ENCODE measurements at regions not wholly inside any gene's neighbourhood (a gene's known extent, or its start where the extent isn't known, plus 50 kb on each side); places are given as distances from the start of the nearest gene placed in this dataset.

GRCh38 chr16:52089476-52089875 is 457.5 kb downstream of the TOX3 start:
- Mint-ChIP-seq H3K4me1 (ENCODE audit: low read depth) (no peaks in the 10 kb centered on the region), H3K9me3 (no peaks in the 10 kb centered on the region), H3K27ac (no peak overlapping the region), H3K27me3 (no peaks in the 10 kb centered on the region), H3K36me3 (ENCODE audit: low read depth) (no peaks in the 10 kb centered on the region), H3K4me3 (no peak overlapping the region)
- intact Hi-C loops (cut with micrococcal nuclease): no loop called here

- no peaks in the 10 kb centered on the region for H3K36me3 Mint-ChIP-seq (ENCODE audit: low read depth)
These were observed 460.0 kb downstream of the TOX3 start for GRCh38 chr16:52086901-52087300.

GRCh38 chr16:52078716-52079655 is 468.0 kb downstream of the TOX3 start:
- Mint-ChIP-seq H3K4me3 (no peak overlapping the region), H3K9me3 (no peaks in the 10 kb centered on the region), H3K36me3 (ENCODE audit: low read depth) (no peaks in the 10 kb centered on the region), H3K27me3 (no peaks in the 10 kb centered on the region), H3K27ac (no peak overlapping the region), H3K4me1 (ENCODE audit: low read depth) (no peaks in the 10 kb centered on the region)
- intact Hi-C loops (cut with micrococcal nuclease): no loop called here

More at GRCh38 chr16:52086901-52087300, 460.0 kb downstream of the TOX3 start:
- Mint-ChIP-seq H3K27ac (no peak overlapping the region), H3K27me3 (no peaks in the 10 kb centered on the region), H3K4me1 (ENCODE audit: low read depth) (no peaks in the 10 kb centered on the region), H3K4me3 (no peak overlapping the region), H3K9me3 (no peaks in the 10 kb centered on the region)
- intact Hi-C loops (cut with micrococcal nuclease): no loop called here

GRCh38 chr16:52077607-52078006 is 469.3 kb downstream of the TOX3 start:
- no peak overlapping the region for H3K27ac Mint-ChIP-seq
- intact Hi-C loops (cut with micrococcal nuclease): no loop called here
- no peaks in the 10 kb centered on the region for H3K4me1 Mint-ChIP-seq (ENCODE audit: low read depth)
- no peaks in the 10 kb centered on the region for H3K27me3 Mint-ChIP-seq
- H3K9me3 Mint-ChIP-seq: no peaks in the 10 kb centered on the region
- no peak overlapping the region for H3K4me3 Mint-ChIP-seq
- H3K36me3 Mint-ChIP-seq (ENCODE audit: low read depth): no peaks in the 10 kb centered on the region

- Mint-ChIP-seq H3K27ac (no peak overlapping the region), H3K4me1 (ENCODE audit: low read depth) (no peaks in the 10 kb centered on the region), H3K36me3 (ENCODE audit: low read depth) (no peaks in the 10 kb centered on the region), H3K9me3 (no peaks in the 10 kb centered on the region), H3K27me3 (no peaks in the 10 kb centered on the region), H3K4me3 (no peak overlapping the region)
- intact Hi-C loops (cut with micrococcal nuclease): no loop called here
These were observed 470.1 kb downstream of the TOX3 start for GRCh38 chr16:52076801-52077201.

GRCh38 chr16:52076332-52076731 is 470.6 kb downstream of the TOX3 start:
- no peaks in the 10 kb centered on the region for H3K9me3 Mint-ChIP-seq
- H3K27ac Mint-ChIP-seq: no peak overlapping the region
- no peaks in the 10 kb centered on the region for H3K36me3 Mint-ChIP-seq (ENCODE audit: low read depth)
- intact Hi-C loops (cut with micrococcal nuclease): no loop called here
- H3K4me1 Mint-ChIP-seq (ENCODE audit: low read depth): no peaks in the 10 kb centered on the region
- no peaks in the 10 kb centered on the region for H3K27me3 Mint-ChIP-seq
- H3K4me3 Mint-ChIP-seq: no peak overlapping the region

- Mint-ChIP-seq H3K27ac (no peak overlapping the region), H3K4me3 (no peak overlapping the region), H3K36me3 (ENCODE audit: low read depth) (no peaks in the 10 kb centered on the region), H3K27me3 (no peaks in the 10 kb centered on the region), H3K9me3 (no peaks in the 10 kb centered on the region), H3K4me1 (ENCODE audit: low read depth) (no peaks in the 10 kb centered on the region)
- intact Hi-C loops (cut with micrococcal nuclease): no loop called here
These were observed 472.8 kb downstream of the TOX3 start for GRCh38 chr16:52074133-52074532.

GRCh38 chr16:52073024-52073423 is 473.9 kb downstream of the TOX3 start:
- intact Hi-C loops (cut with micrococcal nuclease): no loop called here
- Mint-ChIP-seq H3K27me3 (no peaks in the 10 kb centered on the region), H3K4me1 (ENCODE audit: low read depth) (no peaks in the 10 kb centered on the region), H3K36me3 (ENCODE audit: low read depth) (no peaks in the 10 kb centered on the region), H3K27ac (no peak overlapping the region), H3K9me3 (no peaks in the 10 kb centered on the region), H3K4me3 (no peak overlapping the region)

GRCh38 chr16:52071101-52071500 is 475.8 kb downstream of the TOX3 start:
- H3K9me3 Mint-ChIP-seq: no peaks in the 10 kb centered on the region
- no peak overlapping the region for H3K27ac Mint-ChIP-seq
- no peaks in the 10 kb centered on the region for H3K4me1 Mint-ChIP-seq (ENCODE audit: low read depth)
- H3K27me3 Mint-ChIP-seq: no peaks in the 10 kb centered on the region
- H3K36me3 Mint-ChIP-seq (ENCODE audit: low read depth): no peaks in the 10 kb centered on the region
- H3K4me3 Mint-ChIP-seq: no peak overlapping the region
- intact Hi-C loops (cut with micrococcal nuclease): no loop called here

- H3K27ac Mint-ChIP-seq: no peak overlapping the region
- no peaks in the 10 kb centered on the region for H3K36me3 Mint-ChIP-seq (ENCODE audit: low read depth)
- H3K4me3 Mint-ChIP-seq: no peak overlapping the region
- no peaks in the 10 kb centered on the region for H3K4me1 Mint-ChIP-seq (ENCODE audit: low read depth)
- intact Hi-C loops (cut with micrococcal nuclease): no loop called here
- H3K9me3 Mint-ChIP-seq: no peaks in the 10 kb centered on the region
- no peaks in the 10 kb centered on the region for H3K27me3 Mint-ChIP-seq
These were observed 476.4 kb downstream of the TOX3 start for GRCh38 chr16:52070341-52071057.

- H3K27ac Mint-ChIP-seq: no peak overlapping the region
- intact Hi-C loops (cut with micrococcal nuclease): no loop called here
- H3K36me3 Mint-ChIP-seq (ENCODE audit: low read depth): no peaks in the 10 kb centered on the region
- no peaks in the 10 kb centered on the region for H3K27me3 Mint-ChIP-seq
- no peaks in the 10 kb centered on the region for H3K4me1 Mint-ChIP-seq (ENCODE audit: low read depth)
- no peak overlapping the region for H3K4me3 Mint-ChIP-seq
- H3K9me3 Mint-ChIP-seq: no peaks in the 10 kb centered on the region
These were observed 477.1 kb downstream of the TOX3 start for GRCh38 chr16:52069866-52070265.

GRCh38 chr16:52068447-52069074 is 478.4 kb downstream of the TOX3 start:
- intact Hi-C loops (cut with micrococcal nuclease): no loop called here
- H3K27me3 Mint-ChIP-seq: no peaks in the 10 kb centered on the region
- no peaks in the 10 kb centered on the region for H3K4me1 Mint-ChIP-seq (ENCODE audit: low read depth)
- no peak overlapping the region for H3K27ac Mint-ChIP-seq
- H3K36me3 Mint-ChIP-seq (ENCODE audit: low read depth): no peaks in the 10 kb centered on the region
- H3K9me3 Mint-ChIP-seq: no peaks in the 10 kb centered on the region
- H3K4me3 Mint-ChIP-seq: no peak overlapping the region

- intact Hi-C loops (cut with micrococcal nuclease): no loop called here
- Mint-ChIP-seq H3K4me1 (ENCODE audit: low read depth) (no peaks in the 10 kb centered on the region), H3K9me3 (no peaks in the 10 kb centered on the region), H3K27ac (no peak overlapping the region), H3K27me3 (no peaks in the 10 kb centered on the region), H3K36me3 (ENCODE audit: low read depth) (no peaks in the 10 kb centered on the region), H3K4me3 (no peak overlapping the region)
These were observed 480.0 kb downstream of the TOX3 start for GRCh38 chr16:52066962-52067361.

- no peaks in the 10 kb centered on the region for H3K27me3 Mint-ChIP-seq
- H3K4me3 Mint-ChIP-seq: no peak overlapping the region
- H3K36me3 Mint-ChIP-seq (ENCODE audit: low read depth): no peaks in the 10 kb centered on the region
- H3K4me1 Mint-ChIP-seq (ENCODE audit: low read depth): no peaks in the 10 kb centered on the region
- no peaks in the 10 kb centered on the region for H3K9me3 Mint-ChIP-seq
- H3K27ac Mint-ChIP-seq: no peak overlapping the region
- intact Hi-C loops (cut with micrococcal nuclease): no loop called here
These were observed 490.7 kb downstream of the TOX3 start for GRCh38 chr16:52056259-52056658.
